Hypothalamus (tissue), 51 donors: ENCODE measurements at regions not wholly inside any gene's neighbourhood (a gene's known extent, or its start where the extent isn't known, plus 50 kb on each side); places are given as distances from the start of the nearest gene placed in this dataset.
"Not testable (repeated sequence)": the region's sequence is repeated elsewhere in the genome, so short reads cannot be mapped to it uniquely, and the experiment has no call there.

ENCODE experiments used
- DNase-seq, 51 donors: peaks; one replicate each; lab custom pipeline; 2025; lab: John Stamatoyannopoulos, UW

GRCh38 chr5:85985167-85985566 is 632.6 kb upstream of the COX7C start:
- DNase-seq = no peak

GRCh38 chr5:85990998-85991397 is 626.7 kb upstream of the COX7C start:
- DNase-seq = no peak

GRCh38 chr5:85994653-85995052 is 623.1 kb upstream of the COX7C start:
- DNase-seq = not testable (repeated sequence)

- no peak for DNase-seq
Observed at GRCh38 chr5:85998656-85999055, 619.1 kb upstream of the COX7C start.

GRCh38 chr5:86008293-86008692 is 609.4 kb upstream of the COX7C start:
- no peak for DNase-seq

- no peak for DNase-seq
Observed at GRCh38 chr5:86008704-86009103, 609.0 kb upstream of the COX7C start.

GRCh38 chr5:86011937-86012336 is 605.8 kb upstream of the COX7C start:
- DNase-seq = no peak

- DNase-seq = no peak
Observed at GRCh38 chr5:86029308-86029707, 588.4 kb upstream of the COX7C start.

GRCh38 chr5:86030753-86031152 is 587.0 kb upstream of the COX7C start:
- DNase-seq = no peak

GRCh38 chr5:86038566-86038965 is 579.2 kb upstream of the COX7C start:
- no peak for DNase-seq

- no peak for DNase-seq
Observed at GRCh38 chr5:86039351-86039750, 578.4 kb upstream of the COX7C start.

GRCh38 chr5:86070719-86071118 is 547.0 kb upstream of the COX7C start:
- DNase-seq = no peak

GRCh38 chr5:86074297-86074696 is 543.4 kb upstream of the COX7C start:
- DNase-seq = no peak

GRCh38 chr5:86075139-86075538 is 542.6 kb upstream of the COX7C start:
- no peak for DNase-seq

- no peak for DNase-seq
Observed at GRCh38 chr5:86095092-86095491, 522.6 kb upstream of the COX7C start.

- no peak for DNase-seq
Observed at GRCh38 chr5:86101966-86102365, 515.8 kb upstream of the COX7C start.

GRCh38 chr5:86108825-86109224 is 508.9 kb upstream of the COX7C start:
- no peak for DNase-seq

- DNase-seq = no peak
Observed at GRCh38 chr5:86112249-86112648, 505.5 kb upstream of the COX7C start.

GRCh38 chr5:86115164-86115563 is 502.6 kb upstream of the COX7C start:
- DNase-seq = no peak

- DNase-seq = no peak
Observed at GRCh38 chr5:86118542-86118941, 499.2 kb upstream of the COX7C start.

- DNase-seq = no peak
Observed at GRCh38 chr5:86124333-86124732, 493.4 kb upstream of the COX7C start.

GRCh38 chr5:86125731-86126601 is 491.8 kb upstream of the COX7C start:
- DNase-seq = no peak

GRCh38 chr5:86127696-86128095 is 490.0 kb upstream of the COX7C start:
- DNase-seq = no peak
